B cell (primary cell): ENCODE measurements at regions not wholly inside any gene's neighbourhood (a gene's known extent, or its start where the extent isn't known, plus 50 kb on each side); places are given as distances from the start of the nearest gene placed in this dataset.

Source experiments
- ATAC-seq: fragments of 200-7000 bp; cut with Tn5 transposase; one replicate; pipeline ENCODE4 v1.10.0; 2021; ENCODE audit warnings: low read depth, mild to moderate bottlenecking, moderate number of reproducible peaks, moderate library complexity
- CTCF ChIA-PET: fragments of 350-600 bp; sonication (Branson Sonifier 250); formaldehyde crosslinking; loops from one replicate; lab custom pipeline; 2021; ENCODE audit warnings: antibody characterized with exemption, inconsistent platforms; lab: Charles Lee
- POLR2A ChIA-PET: fragments of 350-600 bp; sonication (Branson Sonifier 250); formaldehyde crosslinking; loops from one replicate; lab custom pipeline; 2021; ENCODE audit warnings: antibody characterized with exemption; lab: Charles Lee
- DNase-seq: peaks from one replicate; pipeline ENCODE4 v3.0.0; 2013
- H2AFZ ChIP-seq: 2 replicates; pipeline ENCODE4 v1.6.1; 2012; ENCODE audit warnings: mild to moderate bottlenecking, low read depth, low read length; ENCODE audit not compliant: insufficient read depth, poor library complexity, severe bottlenecking
- H3K27ac ChIP-seq, 2 donors: 1 replicate in 1 of 2; 2 replicates in 1 of 2; pipeline ENCODE4 v1.5.1; 2012 to 2013; ENCODE audit warnings: low read length in 2 of 2, mild to moderate bottlenecking in 2 of 2, moderate library complexity in 1 of 2
- H3K27me3 ChIP-seq, 4 experiments: fragments of 200-600 bp in 1 of 4; sonication (generic) in 1 of 4; replicated peaks in 1 of 4; 1 replicate in 2 of 4; 2 replicates in 2 of 4; pipeline versions ENCODE4 v1.6.1 to v1.7.0; 2013 to 2016; ENCODE audit warnings: low read length in 3 of 4, mild to moderate bottlenecking in 2 of 4, mixed read lengths in 1 of 4, moderate library complexity in 1 of 4; ENCODE audit not compliant: insufficient read depth in 4 of 4, control insufficient read depth in 3 of 4; ENCODE audit errors: control extremely low read depth in 1 of 4
- H3K36me3 ChIP-seq, 2 experiments: replicated peaks in 1 of 2; 1 replicate in 1 of 2; 2 replicates in 1 of 2; pipeline versions ENCODE4 v1.6.1 to v1.7.1; 2013; ENCODE audit warnings: low read length in 1 of 2; ENCODE audit not compliant: insufficient read depth in 2 of 2, control insufficient read depth in 1 of 2; ENCODE audit errors: control extremely low read depth in 1 of 2, extremely low read depth in 1 of 2
- H3K4me1 ChIP-seq, 2 donors: fragments of 200-600 bp in 1 of 2; sonication (generic) in 1 of 2; 1 replicate in 1 of 2; 2 replicates in 1 of 2; pipeline versions ENCODE4 v1.5.1 to v1.6.1; 2013 to 2017; ENCODE audit warnings: low read length in 2 of 2; ENCODE audit not compliant: control insufficient read depth in 2 of 2, insufficient read depth in 2 of 2
- H3K4me2 ChIP-seq: replicated peaks from 2 replicates; pipeline ENCODE3; 2012; ENCODE audit warnings: mild to moderate bottlenecking, low read depth, low read length; ENCODE audit not compliant: poor library complexity, severe bottlenecking
- H3K4me3 ChIP-seq, 5 experiments: fragments of 200-600 bp in 1 of 5; sonication (generic) in 1 of 5; 1 replicate in 3 of 5; 2 replicates in 2 of 5; pipeline versions ENCODE4 v1.5.1 to v1.7.0; 2011 to 2016; ENCODE audit warnings: low read length in 4 of 5, mild to moderate bottlenecking in 4 of 5, low read depth in 2 of 5, control low read depth in 1 of 5, moderate library complexity in 1 of 5; ENCODE audit not compliant: insufficient read depth in 1 of 5; ENCODE audit errors: control extremely low read depth in 1 of 5, extremely low read depth in 1 of 5
- H3K79me2 ChIP-seq: fragments of 200-600 bp; sonication (generic); one replicate; pipeline ENCODE4 v1.6.0; 2016; ENCODE audit warnings: low read length; ENCODE audit not compliant: control insufficient read depth, insufficient read depth
- H3K9ac ChIP-seq: fragments of 200-600 bp; sonication (generic); 2 replicates; pipeline ENCODE4 v1.6.1; 2017; ENCODE audit warnings: mild to moderate bottlenecking, low read length, moderate library complexity
- H3K9me3 ChIP-seq, 3 donors: one replicate each; pipeline versions ENCODE4 v1.6.1 to v1.7.1; 2013; ENCODE audit warnings: low read length in 2 of 3; ENCODE audit not compliant: control insufficient read depth in 2 of 3, insufficient read depth in 1 of 3; ENCODE audit errors: control extremely low read depth in 1 of 3
- H4K20me1 ChIP-seq: 2 replicates; pipeline ENCODE4 v1.6.0; 2012; ENCODE audit warnings: mild to moderate bottlenecking, low read length; ENCODE audit not compliant: insufficient read depth, control insufficient read depth, poor library complexity, severe bottlenecking
- H3K27ac Mint-ChIP-seq: one replicate; pipeline ENCODE4 v1.8.0; 2021; ENCODE audit warnings: mixed read lengths
- H3K27me3 Mint-ChIP-seq: one replicate; pipeline ENCODE4 v1.8.0; 2021; ENCODE audit warnings: mixed read lengths
- H3K4me1 Mint-ChIP-seq: one replicate; pipeline ENCODE4 v1.8.0; 2021; ENCODE audit warnings: mixed read lengths
- H3K4me3 Mint-ChIP-seq: one replicate; pipeline ENCODE4 v1.8.0; 2021; ENCODE audit warnings: mixed read lengths
- H3K9me3 Mint-ChIP-seq: one replicate; pipeline ENCODE4 v1.8.0; 2022; ENCODE audit warnings: mixed read lengths; ENCODE audit not compliant: insufficient read depth
- CTCF ChIP-seq: fragments of 200-600 bp; IDR thresholded peaks from one replicate; pipeline ENCODE4 v1.8.0; 2022; ENCODE audit warnings: antibody characterized with exemption, mild to moderate bottlenecking
- EZH2 ChIP-seq: IDR thresholded peaks from 2 replicates; pipeline ENCODE4 v1.6.1; 2012; ENCODE audit warnings: borderline replicate concordance, low read depth, mild to moderate bottlenecking, moderate library complexity, low read length; ENCODE audit not compliant: insufficient read depth, poor library complexity, severe bottlenecking
- WGBS: methylation state at CpG from one replicate; pipeline ENCODE4 v1.1.5; 2013; ENCODE audit warnings: missing lambda C conversion rate; ENCODE audit not compliant: insufficient coverage; 5-methylcytosine and 5-hydroxymethylcytosine counted together
- intact Hi-C: fragments of 100-400 bp; cut with micrococcal nuclease; formaldehyde crosslinking; loops from one replicate; pipeline ENCODE4 v1.10.0; 2022

- ChIA-PET CTCF (no interaction called here), POLR2A (interaction anchor here (0.6 kb wide), 1 partner anchor 66 kb away, joined by 3 read pairs; no protein-coding TSS in a partner anchor)
- no peaks in the 10 kb centered on the region for H3K27me3 Mint-ChIP-seq
- Histone ChIP-seq H3K9ac (no peak overlapping the region), H2AFZ (no peak overlapping the region), H3K9me3 (no peaks in the 10 kb centered on the region), H3K27ac (no peak overlapping the region), H3K36me3 (no peaks in the 10 kb centered on the region), H3K79me2 (no peaks in the 10 kb centered on the region), H3K4me2 (no peak overlapping the region), H4K20me1 (no peaks in the 10 kb centered on the region), H3K4me3 (no peak overlapping the region), H3K27me3 (no peaks in the 10 kb centered on the region), H3K4me1 (peaks cover 27 to 31% of the 10 kb centered on the region in 2 donors)
- TF ChIP-seq CTCF (no peak), EZH2 (no peak)
- no peak for ATAC-seq
- H3K9me3 Mint-ChIP-seq = no peaks in the 10 kb centered on the region
- no peak overlapping the region for H3K4me3 Mint-ChIP-seq
- DNase-seq = no peak
- H3K27ac Mint-ChIP-seq = no peak overlapping the region
- intact Hi-C loops = no loop called here
- no CpG with 5 or more reads among the region's 1 CpG for WGBS
- H3K4me1 Mint-ChIP-seq = peaks cover 30% of the 10 kb centered on the region
Observed at GRCh38 chr9:90012949-90013348, 408.1 kb downstream of the GADD45G start.

GRCh38 chr9:90013778-90014177, 409.0 kb downstream of the GADD45G start:
- no peak overlapping the region for H2AFZ ChIP-seq
- 98% methylated on average over 8 of the region's 8 CpGs for WGBS
- no peak for ATAC-seq
- no peak overlapping the region for H3K4me2 ChIP-seq
- H4K20me1 ChIP-seq = no peaks in the 10 kb centered on the region
- Mint-ChIP-seq H3K9me3 (no peaks in the 10 kb centered on the region), H3K4me3 (no peak overlapping the region), H3K27me3 (no peaks in the 10 kb centered on the region), H3K4me1 (peaks cover 28% of the 10 kb centered on the region), H3K27ac (no peak overlapping the region)
- ChIA-PET CTCF (no interaction called here), POLR2A (no interaction called here)
- no peak for DNase-seq
- H3K27ac ChIP-seq = no peak overlapping the region
- no peak overlapping the region for H3K4me3 ChIP-seq
- intact Hi-C loops = no loop called here
- H3K36me3 ChIP-seq = no peaks in the 10 kb centered on the region
- H3K4me1 ChIP-seq = peaks cover 24 to 31% of the 10 kb centered on the region in 2 donors
- no peak overlapping the region for H3K9ac ChIP-seq
- H3K79me2 ChIP-seq = no peaks in the 10 kb centered on the region
- no peaks in the 10 kb centered on the region for H3K9me3 ChIP-seq
- TF ChIP-seq CTCF = no peak
- H3K27me3 ChIP-seq = no peaks in the 10 kb centered on the region
